ENCODE measurements at regions not wholly inside any gene's neighbourhood (a gene's known extent, or its start where the extent isn't known, plus 50 kb on each side); places are given as distances from the start of the nearest gene placed in this dataset.

DNA sequence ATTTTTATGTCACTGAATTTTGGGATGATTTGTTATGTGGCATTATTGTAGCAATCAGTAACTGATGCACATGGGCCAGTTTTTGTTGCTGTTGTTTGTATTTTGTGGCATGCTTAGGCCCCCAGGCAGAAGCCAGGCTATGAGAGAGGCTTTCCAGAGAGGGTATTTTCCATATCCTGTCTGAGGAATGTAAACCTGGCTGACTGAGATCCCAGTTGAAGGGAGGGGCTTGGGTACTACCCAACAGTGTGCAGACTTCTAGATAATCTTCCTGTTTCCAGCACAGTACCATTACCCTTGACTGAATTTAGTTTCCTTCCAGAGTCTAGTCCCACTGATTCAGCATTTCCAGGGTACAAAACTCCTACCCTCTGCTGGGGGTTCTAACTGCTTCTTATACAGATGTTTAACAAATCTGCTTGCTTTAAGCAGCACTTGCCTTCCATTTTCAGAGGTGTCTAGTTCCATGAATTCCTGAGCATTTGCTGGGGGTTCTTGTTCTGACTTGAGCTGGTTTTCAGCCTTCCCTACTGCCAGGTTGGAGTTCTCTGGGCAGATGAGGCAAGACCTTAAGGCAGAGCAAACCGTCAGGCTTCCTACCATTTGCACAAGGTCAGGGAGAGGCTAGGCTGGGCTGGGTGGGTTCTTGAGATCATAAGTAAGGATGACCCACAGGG is 104.7 kb upstream of the EGFL6 start:
- H3K9me1 ChIP-seq (ENCODE audit: control insufficient read depth, extremely low read depth, insufficient read depth, low read length), result no peaks in the 10 kb centered on the region
- TF ChIP-seq, protein P1, sequence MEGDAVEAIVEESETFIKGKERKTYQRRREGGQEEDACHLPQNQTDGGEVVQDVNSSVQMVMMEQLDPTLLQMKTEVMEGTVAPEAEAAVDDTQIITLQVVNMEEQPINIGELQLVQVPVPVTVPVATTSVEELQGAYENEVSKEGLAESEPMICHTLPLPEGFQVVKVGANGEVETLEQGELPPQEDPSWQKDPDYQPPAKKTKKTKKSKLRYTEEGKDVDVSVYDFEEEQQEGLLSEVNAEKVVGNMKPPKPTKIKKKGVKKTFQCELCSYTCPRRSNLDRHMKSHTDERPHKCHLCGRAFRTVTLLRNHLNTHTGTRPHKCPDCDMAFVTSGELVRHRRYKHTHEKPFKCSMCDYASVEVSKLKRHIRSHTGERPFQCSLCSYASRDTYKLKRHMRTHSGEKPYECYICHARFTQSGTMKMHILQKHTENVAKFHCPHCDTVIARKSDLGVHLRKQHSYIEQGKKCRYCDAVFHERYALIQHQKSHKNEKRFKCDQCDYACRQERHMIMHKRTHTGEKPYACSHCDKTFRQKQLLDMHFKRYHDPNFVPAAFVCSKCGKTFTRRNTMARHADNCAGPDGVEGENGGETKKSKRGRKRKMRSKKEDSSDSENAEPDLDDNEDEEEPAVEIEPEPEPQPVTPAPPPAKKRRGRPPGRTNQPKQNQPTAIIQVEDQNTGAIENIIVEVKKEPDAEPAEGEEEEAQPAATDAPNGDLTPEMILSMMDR (optimal IDR thresholded peaks at IDR 0.05 in 1 of 3, IDR thresholded peaks at IDR 0.05 in 1 of 3, conservative IDR thresholded peaks at IDR 0.05 in 1 of 3; ENCODE audit: extremely low read depth in 1 of 3, insufficient read depth in 2 of 3, low read length in 3 of 3), result no peak
- no peak for TF ChIP-seq EZH2 (IDR thresholded peaks at IDR 0.05; ENCODE audit: low read length)
- no peak overlapping the region for H3K4me2 ChIP-seq (ENCODE audit: control insufficient read depth, extremely low read depth, insufficient read depth, low read depth, low read length)
- no peak overlapping the region for H3K27ac ChIP-seq (ENCODE audit: control insufficient read depth, insufficient read depth, low read length)
- H4K20me1 ChIP-seq (ENCODE audit: control insufficient read depth, extremely low read depth, insufficient read depth, low read length), result no peaks in the 10 kb centered on the region
- dilution Hi-C loops (cut with MboI; ENCODE audit: extremely low pct_ligation_motif_present, low sequenced_read_pairs), result loop anchor here (10.0 kb wide), 1 partner anchor 240 kb away; no protein-coding TSS in a partner anchor
- FAIRE-seq (no peak), DNase-seq (ENCODE audit: low read depth, low spot score) (no peak)
- H3K9ac ChIP-seq (ENCODE audit: control insufficient read depth, extremely low read depth, insufficient read depth, low read length), result no peak overlapping the region
- H2AFZ ChIP-seq (ENCODE audit: control insufficient read depth, low read length), result peak overlapping the region; percentile 44
- no peak overlapping the region for H3K4me3 ChIP-seq (ENCODE audit: control insufficient read depth in 2 of 3, extremely low read depth in 1 of 3, insufficient read depth in 2 of 3, low read depth in 1 of 3, low read length in 3 of 3)
- H3K79me2 ChIP-seq (ENCODE audit: control insufficient read depth, insufficient read depth, low read length), result no peaks in the 10 kb centered on the region
- peaks cover 4% of the 10 kb centered on the region for H3K9me3 ChIP-seq (ENCODE audit: control insufficient read depth, low read depth, low read length)
- H3K36me3 ChIP-seq (ENCODE audit: control insufficient read depth in 2 of 2, extremely low read depth in 1 of 2, insufficient read depth in 2 of 2, low read length in 2 of 2), result no peaks in the 10 kb centered on the region
- H3K27me3 ChIP-seq (ENCODE audit: control insufficient read depth, extremely low read depth, insufficient read depth, low read length), result no peaks in the 10 kb centered on the region
- peaks cover 6% of the 10 kb centered on the region for H3K4me1 ChIP-seq (ENCODE audit: control insufficient read depth, extremely low read depth, insufficient read depth, low read length)

DNA sequence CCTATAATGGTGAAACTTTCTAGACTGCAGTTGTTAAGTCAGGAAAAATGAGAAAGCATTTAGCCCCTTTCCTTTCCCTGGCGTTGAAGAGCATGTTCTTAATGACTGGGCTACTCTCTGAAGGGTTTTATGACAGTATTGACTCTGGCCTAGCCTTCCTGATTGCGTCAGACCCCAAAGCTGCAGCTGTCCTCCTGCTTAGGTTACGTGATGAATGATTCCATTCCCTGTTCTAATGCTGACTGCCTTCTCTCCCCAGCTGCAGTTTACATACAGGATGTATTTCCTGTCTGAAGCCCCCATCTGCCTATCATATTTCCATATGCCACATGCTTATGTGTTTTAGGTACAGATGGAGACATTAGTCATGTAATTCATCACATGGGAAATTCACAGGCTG is 105.8 kb upstream of the EGFL6 start:
- TF ChIP-seq EZH2 (IDR thresholded peaks at IDR 0.05; ENCODE audit: low read length), result no peak
- TF ChIP-seq, protein P1 (optimal IDR thresholded peaks at IDR 0.05 in 1 of 3, IDR thresholded peaks at IDR 0.05 in 1 of 3, conservative IDR thresholded peaks at IDR 0.05 in 1 of 3; ENCODE audit: extremely low read depth in 1 of 3, insufficient read depth in 2 of 3, low read length in 3 of 3), result no peak
- H3K9me3 ChIP-seq (ENCODE audit: control insufficient read depth, low read depth, low read length), result peaks cover 4% of the 10 kb centered on the region
- no peaks in the 10 kb centered on the region for H4K20me1 ChIP-seq (ENCODE audit: control insufficient read depth, extremely low read depth, insufficient read depth, low read length)
- no peak for FAIRE-seq
- H3K79me2 ChIP-seq (ENCODE audit: control insufficient read depth, insufficient read depth, low read length), result no peaks in the 10 kb centered on the region
- peaks cover 2% of the 10 kb centered on the region for H3K27me3 ChIP-seq (ENCODE audit: control insufficient read depth, extremely low read depth, insufficient read depth, low read length)
- dilution Hi-C loops (cut with MboI; ENCODE audit: extremely low pct_ligation_motif_present, low sequenced_read_pairs), result loop anchor here (10.0 kb wide), 1 partner anchor 239 kb away; no protein-coding TSS in a partner anchor
- H3K27ac ChIP-seq (ENCODE audit: control insufficient read depth, insufficient read depth, low read length), result no peak overlapping the region
- H3K4me1 ChIP-seq (ENCODE audit: control insufficient read depth, extremely low read depth, insufficient read depth, low read length), result peaks cover 6% of the 10 kb centered on the region
- no peaks in the 10 kb centered on the region for H3K9me1 ChIP-seq (ENCODE audit: control insufficient read depth, extremely low read depth, insufficient read depth, low read length)
- no peak overlapping the region for H3K4me2 ChIP-seq (ENCODE audit: control insufficient read depth, extremely low read depth, insufficient read depth, low read depth, low read length)
- no peak overlapping the region for H3K9ac ChIP-seq (ENCODE audit: control insufficient read depth, extremely low read depth, insufficient read depth, low read length)
- H3K4me3 ChIP-seq (ENCODE audit: control insufficient read depth in 2 of 3, extremely low read depth in 1 of 3, insufficient read depth in 2 of 3, low read depth in 1 of 3, low read length in 3 of 3), result no peak overlapping the region
- H3K36me3 ChIP-seq (ENCODE audit: control insufficient read depth in 2 of 2, extremely low read depth in 1 of 2, insufficient read depth in 2 of 2, low read length in 2 of 2), result no peaks in the 10 kb centered on the region
- no peak for DNase-seq (ENCODE audit: low read depth, low spot score)
- no peak overlapping the region for H2AFZ ChIP-seq (ENCODE audit: control insufficient read depth, low read length)

All from keratinocyte (primary cell).